ENCODE measurements at regions not wholly inside any gene's neighbourhood (a gene's known extent, or its start where the extent isn't known, plus 50 kb on each side); places are given as distances from the start of the nearest gene placed in this dataset.

- ATAC-seq (no peak), DNase-seq (ENCODE audit: extremely low read depth in 1 of 4, low spot score in 3 of 4) (no peak), FAIRE-seq (no peak)
- intact Hi-C loops (cut with micrococcal nuclease), result no loop called here
- no peaks in the 10 kb centered on the region for H3K9me3 ChIP-seq (replicated peaks; ENCODE audit: control insufficient read depth, insufficient read depth, low read depth, low read length)
- CTCF ChIA-PET (ENCODE audit: low intra/inter-chr PET ratio), result no interaction called here
- in situ Hi-C loops (cut with MboI), result no loop called here
- no peak overlapping the region for H3K9ac ChIP-seq (ENCODE audit: insufficient read depth in 1 of 2, low read depth in 2 of 2, low read length in 2 of 2)
- H3K27ac ChIP-seq (ENCODE audit: extremely low read depth, low read depth, low read length), result no peak overlapping the region
- no peaks in the 10 kb centered on the region for H3K27me3 ChIP-seq (ENCODE audit: control insufficient read depth in 2 of 2, insufficient read depth in 2 of 2, low read length in 2 of 2)
- no TSS peak for BruUV-seq (replicated peaks)
- no peaks in the 10 kb centered on the region for H3K4me1 ChIP-seq (replicated peaks in 1 of 2; ENCODE audit: control insufficient read depth in 2 of 2, insufficient read depth in 2 of 2, low read length in 2 of 2)
- no peaks in the 10 kb centered on the region for H4K20me1 ChIP-seq (replicated peaks; ENCODE audit: control insufficient read depth, insufficient read depth, low read length)
- no peaks in the 10 kb centered on the region for H3K79me2 ChIP-seq (ENCODE audit: control insufficient read depth, insufficient read depth, low read length)
- H3K36me3 ChIP-seq (ENCODE audit: control insufficient read depth, insufficient read depth, low read length), result no peaks in the 10 kb centered on the region
- TF ChIP-seq LEF1 (IDR thresholded peaks at IDR 0.05) (no peak), GMEB1 (CRISPR knock-in tag; IDR thresholded peaks at IDR 0.05) (no peak), DMBX1 (CRISPR knock-in tag; IDR thresholded peaks at IDR 0.05; ENCODE audit: borderline replicate concordance) (no peak), L3MBTL2 (IDR thresholded peaks at IDR 0.05) (no peak), ZNF444 (CRISPR knock-in tag; IDR thresholded peaks at IDR 0.05) (no peak), KAT8 (IDR thresholded peaks at IDR 0.05; ENCODE audit: low read depth) (no peak), COPS2 (conservative IDR thresholded peaks at IDR 0.05) (no peak), CLOCK (CRISPR knock-in tag; IDR thresholded peaks at IDR 0.05; ENCODE audit: borderline replicate concordance) (no peak), EHMT2 (IDR thresholded peaks at IDR 0.05) (no peak), HNRNPK (IDR thresholded peaks at IDR 0.05; ENCODE audit: low read depth, low read length, poor library complexity, severe bottlenecking) (no peak)
- 0% methylated on average over 3 of the region's 3 CpGs for WGBS (ENCODE audit: insufficient coverage, low coverage, missing lambda C conversion rate)
- no peak overlapping the region for H3K4me3 ChIP-seq
- H2AFZ ChIP-seq (ENCODE audit: low read depth, low read length), result no peak overlapping the region
- H3K4me2 ChIP-seq (ENCODE audit: insufficient read depth, low read length), result no peak overlapping the region
- no peaks in the 10 kb centered on the region for H3K9me1 ChIP-seq (ENCODE audit: control insufficient read depth, insufficient read depth, low read length)
- POLR2A ChIA-PET, result no interaction called here
Observed at GRCh38 chr4:149889991-149890390, 74.3 kb upstream of the IQCM start.

Data from K562 (cell line).